HG02943 (cell line): ENCODE measurements at regions not wholly inside any gene's neighbourhood (a gene's known extent, or its start where the extent isn't known, plus 50 kb on each side); places are given as distances from the start of the nearest gene placed in this dataset.
"Not testable (repeated sequence)": the region's sequence is repeated elsewhere in the genome, so short reads cannot be mapped to it uniquely, and the experiment has no call there.

Source experiments
- ATAC-seq: cut with Tn5 transposase; IDR thresholded peaks from one replicate; pipeline ENCODE4 v1.9.1; 2021; ENCODE audit warnings: mild to moderate bottlenecking, low read depth, moderate library complexity; ENCODE audit not compliant: unreplicated experiment

- no peak for ATAC-seq
These were observed 147.0 kb upstream of the ZNF366 start for GRCh38 chr5:72654231-72654630.

DNA sequence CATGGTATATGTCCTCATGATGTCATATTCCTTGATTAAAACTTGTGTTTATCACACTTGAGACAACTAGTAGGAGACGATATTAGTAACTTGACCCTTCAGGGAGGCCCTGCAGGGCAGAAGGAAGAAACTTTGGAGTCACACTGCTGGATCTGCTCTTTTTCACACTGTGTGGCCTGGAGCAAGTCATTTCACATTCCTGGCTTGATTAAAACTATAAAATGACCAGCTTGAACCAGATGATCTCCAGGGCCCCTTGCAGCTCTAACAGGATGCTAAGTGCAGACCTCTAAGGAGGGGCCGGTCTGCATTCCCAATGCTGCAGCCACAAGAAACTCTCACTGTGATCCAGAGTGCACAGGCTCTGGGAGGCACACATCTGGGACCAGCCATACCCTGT lies 146.4 kb upstream of the ZNF366 start:
- no peak for ATAC-seq

- ATAC-seq, result no peak
These were observed 144.6 kb upstream of the ZNF366 start for GRCh38 chr5:72651779-72652178.

DNA sequence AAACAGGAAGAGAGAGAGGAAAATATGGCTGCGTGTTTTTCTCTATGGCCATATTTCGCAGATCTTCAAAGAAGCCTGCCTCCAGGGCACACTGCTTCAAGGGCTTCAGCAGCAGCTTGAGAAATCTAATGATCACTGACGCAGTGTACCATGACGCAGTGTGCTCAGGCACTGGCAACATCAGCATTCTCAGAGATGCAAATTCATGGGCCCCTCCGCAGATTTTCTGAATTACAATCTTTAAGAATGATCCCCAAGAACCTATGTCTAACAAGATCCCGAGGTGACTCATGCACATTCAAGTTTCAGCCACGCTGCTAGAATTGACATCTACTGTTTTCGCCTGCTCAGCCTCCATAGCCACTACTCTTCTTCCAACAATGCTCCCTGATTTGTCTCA lies 143.9 kb upstream of the ZNF366 start:
- ATAC-seq, result no peak

- ATAC-seq, result no peak
These were observed 142.2 kb upstream of the ZNF366 start for GRCh38 chr5:72649449-72649848.

GRCh38 chr5:72648480-72648879 lies 141.3 kb upstream of the ZNF366 start:
- no peak for ATAC-seq

- no peak for ATAC-seq
These were observed 140.6 kb upstream of the ZNF366 start for GRCh38 chr5:72647806-72648205.

DNA sequence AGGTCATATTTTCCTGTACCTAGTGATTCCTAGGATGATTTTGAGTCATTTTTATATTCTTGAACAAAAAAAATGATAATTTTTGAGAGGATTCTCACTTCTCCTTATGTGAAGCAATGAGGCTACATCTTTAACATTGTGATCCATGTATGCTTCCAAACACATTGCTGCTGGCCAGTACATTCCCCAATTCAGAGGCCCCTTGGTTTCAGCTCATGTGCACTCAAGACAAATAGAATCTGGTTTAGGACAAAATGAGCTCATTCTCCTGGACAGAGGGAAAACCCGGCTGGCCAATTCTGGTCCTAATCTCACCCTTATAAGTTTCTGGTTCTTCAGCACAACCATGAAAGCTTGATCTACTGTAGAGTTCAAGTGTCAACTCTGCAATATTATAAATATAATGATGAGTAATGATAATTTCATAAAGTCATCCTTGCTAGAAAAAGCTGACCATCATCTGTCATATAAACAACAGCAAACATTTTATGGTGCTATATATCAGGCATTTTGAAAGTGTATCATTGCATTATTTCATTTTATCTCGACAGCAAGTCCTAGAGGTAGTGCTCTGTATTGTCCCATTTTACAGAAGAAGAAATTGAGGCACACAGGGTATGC lies 139.1 kb upstream of the ZNF366 start:
- ATAC-seq, result no peak

GRCh38 chr5:72645064-72645846 lies 138.0 kb upstream of the ZNF366 start:
- no peak for ATAC-seq

DNA sequence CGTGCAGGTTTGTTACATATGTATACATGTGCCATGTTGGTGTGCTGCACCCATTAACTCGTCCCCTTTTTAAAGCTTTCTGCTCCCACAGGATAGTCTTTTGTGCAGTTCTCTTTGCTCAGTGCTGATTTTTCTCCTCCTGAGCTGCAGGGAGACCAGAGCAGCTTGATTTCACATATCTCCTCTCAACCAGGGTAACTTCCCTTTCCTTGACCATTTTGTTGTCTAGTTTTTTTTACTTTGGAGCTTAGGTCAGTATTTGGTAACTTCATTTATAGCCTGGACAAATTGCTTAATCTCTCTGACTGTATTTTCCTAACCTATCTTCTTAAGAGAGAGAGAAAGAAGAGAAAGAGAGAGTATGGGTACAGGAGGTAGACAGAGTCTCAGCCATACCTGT lies 137.1 kb upstream of the ZNF366 start:
- ATAC-seq, result no peak

DNA sequence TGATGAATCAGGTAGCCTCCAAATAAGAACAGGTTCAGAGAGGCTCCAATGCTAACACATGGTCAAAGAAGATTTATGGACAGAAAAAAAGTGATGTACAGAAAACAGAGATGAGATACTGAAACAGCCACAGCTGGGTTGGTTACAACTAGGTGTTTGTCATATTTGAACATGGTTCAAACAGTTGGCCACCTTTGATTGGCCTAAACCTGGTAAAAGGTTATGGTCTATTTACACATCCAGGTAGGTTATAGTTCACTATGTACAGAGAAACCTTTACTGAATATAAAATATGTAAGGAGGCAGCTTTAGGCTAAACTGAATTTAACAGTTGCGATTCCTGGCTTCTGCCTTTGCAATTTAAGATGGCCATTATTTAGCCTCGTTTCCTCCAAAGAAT lies 134.0 kb upstream of the ZNF366 start:
- no peak for ATAC-seq

DNA sequence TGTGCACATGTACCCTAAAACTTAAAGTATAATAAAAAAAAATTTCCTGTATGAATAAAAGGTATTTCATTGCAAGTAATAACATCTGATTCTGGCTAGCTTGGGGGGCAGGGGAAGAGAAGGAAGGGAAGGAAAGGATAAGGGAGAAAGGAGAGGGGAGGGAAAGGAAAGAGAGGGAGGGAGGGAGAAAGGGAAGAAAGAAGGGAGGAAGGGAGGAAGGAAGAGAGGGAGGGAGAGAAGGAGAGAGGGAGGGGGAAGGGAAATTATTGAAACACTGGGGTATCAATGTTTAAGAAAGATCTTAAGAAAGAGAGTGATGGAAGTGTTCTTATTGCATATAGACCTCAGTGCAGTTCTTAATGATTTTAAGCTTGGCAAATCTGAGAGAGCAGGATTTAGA lies 129.8 kb upstream of the ZNF366 start:
- no peak for ATAC-seq

DNA sequence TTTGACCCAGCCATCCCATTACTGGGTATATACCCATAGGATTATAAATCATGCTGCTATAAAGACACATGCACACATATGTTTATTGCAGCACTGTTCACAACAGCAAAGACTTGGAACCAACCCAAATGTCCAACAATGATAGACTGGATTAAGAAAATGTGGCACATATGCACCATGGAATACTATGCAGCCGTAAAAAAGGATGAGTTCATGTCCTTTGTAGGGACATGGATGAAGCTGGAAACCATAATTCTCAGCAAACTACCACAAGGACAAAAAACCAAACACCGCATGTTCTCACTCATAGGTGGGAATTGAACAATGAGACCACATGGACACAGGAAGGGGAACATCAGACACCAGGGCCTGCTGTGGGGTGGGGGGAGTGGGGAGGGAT lies 129.4 kb upstream of the ZNF366 start:
- ATAC-seq, result not testable (repeated sequence)

- ATAC-seq, result no peak
These were observed 127.2 kb upstream of the ZNF366 start for GRCh38 chr5:72634444-72634843.

DNA sequence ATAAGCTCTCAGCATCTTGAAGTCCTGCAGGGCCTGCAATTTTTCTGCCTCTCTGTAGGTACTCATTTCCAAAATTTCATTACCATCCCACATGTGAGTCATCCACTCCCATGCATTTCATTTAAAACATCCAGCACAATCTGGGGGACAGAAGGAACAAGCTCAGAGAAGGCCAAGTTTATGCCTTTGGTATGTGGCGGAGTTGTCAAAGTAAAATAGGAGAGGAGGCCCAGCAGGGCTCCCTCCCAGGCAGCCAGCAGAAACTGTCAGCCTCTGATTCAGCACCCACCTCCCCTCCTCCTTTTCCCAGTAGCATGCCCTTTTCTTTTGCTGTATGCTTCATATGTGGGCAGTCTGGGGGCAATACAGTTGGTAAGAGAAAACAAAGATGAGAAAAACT lies 126.4 kb upstream of the ZNF366 start:
- no peak for ATAC-seq

- no peak for ATAC-seq
These were observed 125.8 kb upstream of the ZNF366 start for GRCh38 chr5:72633041-72633445.

DNA sequence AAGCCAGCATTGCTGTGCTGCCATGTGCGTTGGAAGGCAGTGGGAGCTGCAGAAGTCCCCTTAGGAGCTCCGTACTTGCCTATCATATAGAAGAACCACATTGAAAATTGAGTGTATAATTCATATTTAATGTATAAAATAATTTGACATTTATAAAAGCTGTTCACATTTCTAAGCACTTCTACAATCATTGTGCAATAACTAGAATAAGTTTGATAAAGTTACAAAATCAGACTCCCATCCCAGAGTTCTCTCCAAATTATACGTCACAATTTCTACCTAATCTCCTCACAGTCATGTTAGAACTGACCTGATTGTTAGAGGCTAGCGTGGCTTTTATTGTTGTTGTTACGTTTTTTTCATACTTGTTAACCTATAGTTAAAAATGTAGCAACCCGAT lies 123.5 kb upstream of the ZNF366 start:
- no peak for ATAC-seq

DNA sequence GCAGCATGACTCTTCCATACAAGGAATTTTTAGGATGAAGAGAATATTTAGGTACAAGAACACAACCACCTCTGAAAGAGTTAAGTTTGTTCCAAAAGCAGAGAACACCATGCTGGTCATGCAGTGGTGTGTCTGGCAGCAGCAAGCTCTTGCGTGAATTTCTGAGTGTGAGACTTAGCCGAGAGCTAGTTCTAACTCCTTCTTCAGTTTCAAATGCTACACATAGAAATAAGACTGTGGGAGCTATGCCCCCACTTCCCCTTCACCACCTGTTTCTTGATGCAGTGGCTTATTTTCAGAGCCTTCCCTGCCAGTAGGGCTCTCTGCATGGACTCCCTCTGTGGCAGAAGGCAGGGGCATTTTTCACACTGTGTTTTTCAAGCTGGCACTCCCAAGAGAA lies 122.9 kb upstream of the ZNF366 start:
- no peak for ATAC-seq

DNA sequence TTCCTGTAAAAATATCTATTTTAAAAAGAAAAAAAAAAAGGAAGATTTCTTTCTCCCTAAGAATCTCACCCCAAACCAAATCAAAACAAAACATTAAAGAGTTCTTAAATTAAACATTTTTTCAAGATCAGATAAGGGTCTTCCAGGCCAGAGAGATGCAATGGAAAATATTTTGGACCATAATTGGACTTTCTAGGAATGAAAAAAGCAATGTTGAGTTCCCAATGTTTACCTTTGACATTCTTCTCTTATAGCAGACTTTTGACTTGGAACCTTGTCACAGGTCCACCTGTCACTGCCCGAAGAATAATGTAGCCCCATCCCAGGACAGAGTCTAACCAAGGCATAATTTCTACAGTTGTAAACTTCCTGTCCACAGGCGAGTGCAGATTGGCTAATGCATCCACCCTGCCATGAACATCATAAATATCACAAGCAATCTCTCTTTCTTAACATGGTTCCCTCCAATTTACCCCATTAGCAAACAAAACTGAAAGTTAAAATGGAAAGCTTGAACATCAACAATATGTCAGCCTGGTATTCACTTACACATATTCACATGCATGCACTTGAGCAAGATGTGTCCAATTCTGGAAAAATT lies 121.7 kb upstream of the ZNF366 start:
- no peak for ATAC-seq

DNA sequence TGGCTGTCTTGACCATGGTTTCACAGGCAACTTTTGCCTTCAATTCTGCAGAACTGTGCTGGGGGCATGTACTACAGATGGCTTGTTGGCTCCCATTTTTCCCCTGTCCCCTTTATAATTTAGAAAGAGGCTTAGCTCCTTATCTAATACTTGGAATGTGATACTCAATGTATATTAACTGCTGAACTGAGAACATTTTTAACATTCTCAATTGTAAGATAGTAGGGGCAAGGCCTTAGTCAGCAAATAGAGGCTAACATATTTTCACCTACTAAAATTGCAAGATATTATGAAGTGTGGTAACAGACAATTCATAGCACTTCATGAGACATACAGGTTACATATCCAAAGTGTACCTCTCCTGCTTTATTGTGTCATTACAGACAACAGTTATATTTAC lies 118.1 kb upstream of the ZNF366 start:
- ATAC-seq, result no peak

GRCh38 chr5:72624641-72625236 lies 117.5 kb upstream of the ZNF366 start:
- no peak for ATAC-seq

DNA sequence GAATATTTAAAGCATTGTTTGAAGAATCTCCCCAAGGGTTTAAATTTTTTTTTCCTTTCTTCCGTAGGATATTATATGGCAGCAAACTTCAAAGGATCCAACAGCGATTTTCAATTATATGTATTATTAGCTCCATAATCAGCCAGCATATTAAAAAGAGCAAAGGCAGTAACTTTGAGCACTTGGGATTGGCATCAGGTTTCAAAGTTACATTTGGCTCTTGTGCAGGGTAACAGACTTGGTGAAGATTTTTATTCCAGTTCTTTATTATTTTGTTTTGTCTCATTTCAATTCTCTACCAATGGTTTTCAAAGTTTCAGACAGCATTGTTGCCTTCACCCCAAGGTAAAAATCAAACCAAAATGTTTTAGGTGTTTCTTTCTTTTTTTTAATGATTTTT lies 116.7 kb upstream of the ZNF366 start:
- no peak for ATAC-seq
